IMR-90 (cell line): ENCODE measurements at regions not wholly inside any gene's neighbourhood (a gene's known extent, or its start where the extent isn't known, plus 50 kb on each side); places are given as distances from the start of the nearest gene placed in this dataset.

ENCODE experiments used
- ATAC-seq: fragments of 200-7000 bp; cut with Tn5 transposase; 2 replicates; pipeline ENCODE4 v1.9.1; 2020; ENCODE audit warnings: low read depth, mild to moderate bottlenecking, moderate library complexity
- BruUV-seq: library from RNA; stranded (reverse); fragments of 400-500 nt; replicated peaks from 2 replicates; lab custom pipeline; 2021; lab: Mats Ljungman, UMichigan
- CTCF ChIA-PET: fragments of 300-600 bp; formaldehyde crosslinking; extraction: SDS; loops from one replicate; lab custom pipeline; 2021; ENCODE audit warnings: antibody characterized with exemption; lab: Yijun Ruan, JAX
- POLR2A ChIA-PET: fragments of 300-600 bp; sonication (Branson Sonifier 250); formaldehyde crosslinking; loops from one replicate; lab custom pipeline; 2022; ENCODE audit warnings: antibody characterized with exemption; ENCODE audit not compliant: unreplicated experiment; lab: Charles Lee
- DNase-seq: peaks from one replicate; pipeline ENCODE4 v3.0.0; 2013
- H2AFZ ChIP-seq: replicated peaks from 2 replicates; pipeline ENCODE3; 2013; ENCODE audit warnings: low read length, mild to moderate bottlenecking; ENCODE audit not compliant: poor library complexity
- H2AK5ac ChIP-seq: 2 replicates; pipeline ENCODE4 v1.6.1; 2013; ENCODE audit warnings: low read depth, low read length, inconsistent platforms
- H2AK9ac ChIP-seq: replicated peaks from 2 replicates; pipeline ENCODE3; 2013; ENCODE audit warnings: mild to moderate bottlenecking, low read depth, low read length, moderate library complexity; ENCODE audit not compliant: poor library complexity
- H2BK120ac ChIP-seq: 2 replicates; pipeline ENCODE4 v1.6.1; 2013; ENCODE audit warnings: low read depth, low read length, inconsistent platforms
- H2BK15ac ChIP-seq: 3 replicates; pipeline ENCODE4 v1.6.1; 2013; ENCODE audit warnings: low read depth, low read length, inconsistent platforms
- H2BK20ac ChIP-seq: 2 replicates; pipeline ENCODE4 v1.6.1; 2013; ENCODE audit warnings: low read depth, mild to moderate bottlenecking, inconsistent platforms, low read length, moderate library complexity
- H2BK5ac ChIP-seq: 2 replicates; pipeline ENCODE4 v1.6.1; 2013; ENCODE audit warnings: mild to moderate bottlenecking, low read depth, low read length, inconsistent platforms; ENCODE audit not compliant: poor library complexity, severe bottlenecking
- H3K14ac ChIP-seq: replicated peaks from 2 replicates; pipeline ENCODE4 v1.6.1; 2013; ENCODE audit warnings: low read depth, low read length, inconsistent platforms
- H3K18ac ChIP-seq: 2 replicates; pipeline ENCODE4 v1.6.1; 2013; ENCODE audit warnings: low read depth, low read length, control low read depth
- H3K23ac ChIP-seq: 2 replicates; pipeline ENCODE4 v1.6.1; 2013; ENCODE audit warnings: low read depth, low read length, inconsistent platforms
- H3K27ac ChIP-seq: 2 replicates; pipeline ENCODE4 v1.5.1; 2013; ENCODE audit warnings: mild to moderate bottlenecking, control low read depth, low read length; ENCODE audit not compliant: insufficient read depth
- H3K27me3 ChIP-seq: 2 replicates; pipeline ENCODE4 v1.6.1; 2013; ENCODE audit warnings: low read length; ENCODE audit not compliant: control insufficient read depth, insufficient read depth
- H3K36me3 ChIP-seq: 2 replicates; pipeline ENCODE4 v1.6.1; 2013; ENCODE audit warnings: low read length, mixed read lengths; ENCODE audit not compliant: control insufficient read depth, insufficient read depth
- H3K4ac ChIP-seq: 2 replicates; pipeline ENCODE4 v1.6.1; 2013; ENCODE audit warnings: low read depth, low read length, inconsistent platforms
- H3K4me1 ChIP-seq: 2 replicates; pipeline ENCODE4 v1.6.1; 2013; ENCODE audit warnings: low read length, mixed read lengths; ENCODE audit not compliant: control insufficient read depth, insufficient read depth
- H3K4me2 ChIP-seq: 2 replicates; pipeline ENCODE4 v1.6.1; 2013; ENCODE audit warnings: low read depth, mild to moderate bottlenecking, control low read depth, low read length, moderate library complexity
- H3K4me3 ChIP-seq: 2 replicates; pipeline ENCODE4 v1.5.1; 2013; ENCODE audit warnings: low read depth, mild to moderate bottlenecking, control low read depth, low read length, moderate library complexity; ENCODE audit not compliant: insufficient read depth
- H3K56ac ChIP-seq: 2 replicates; pipeline ENCODE4 v1.6.1; 2013; ENCODE audit warnings: low read length, inconsistent platforms; ENCODE audit not compliant: insufficient read depth; ENCODE audit errors: extremely low read depth
- H3K79me1 ChIP-seq, 2 experiments: 2 replicates each; pipeline ENCODE4 v1.6.1; 2013; ENCODE audit warnings: low read length in 2 of 2, inconsistent platforms in 1 of 2, low read depth in 1 of 2
- H3K9ac ChIP-seq: 2 replicates; pipeline ENCODE4 v1.6.1; 2013; ENCODE audit warnings: low read depth, low read length, control low read depth
- H3K9me1 ChIP-seq: 2 replicates; pipeline ENCODE4 v1.6.1; 2013; ENCODE audit warnings: low read length, inconsistent platforms; ENCODE audit not compliant: insufficient read depth
- H3K9me3 ChIP-seq: 2 replicates; pipeline ENCODE4 v1.6.1; 2013; ENCODE audit warnings: low read length; ENCODE audit not compliant: control insufficient read depth, insufficient read depth
- H4K20me1 ChIP-seq: 2 replicates; pipeline ENCODE4 v1.6.1; 2013; ENCODE audit warnings: low read length, inconsistent platforms; ENCODE audit not compliant: insufficient read depth
- H4K5ac ChIP-seq: 2 replicates; pipeline ENCODE4 v1.6.1; 2013; ENCODE audit warnings: mild to moderate bottlenecking, low read depth, low read length, control low read depth
- H4K8ac ChIP-seq, 2 experiments: 2 replicates each; pipeline ENCODE4 v1.6.1; 2013; ENCODE audit warnings: low read depth in 2 of 2, low read length in 2 of 2, control low read depth in 1 of 2, inconsistent platforms in 1 of 2
- H4K91ac ChIP-seq: 2 replicates; pipeline ENCODE4 v1.6.1; 2013; ENCODE audit warnings: low read depth, low read length, inconsistent platforms; ENCODE audit not compliant: insufficient read depth
- BHLHE40 ChIP-seq: fragments of 150-350 bp; IDR thresholded peaks from 2 replicates; pipeline ENCODE4 v1.6.1; 2016; ENCODE audit warnings: mild to moderate bottlenecking, low read depth, low read length
- CEBPB ChIP-seq: IDR thresholded peaks from 2 replicates; pipeline ENCODE4 v1.6.1; 2012; ENCODE audit warnings: low read depth, low read length, improper control_type of control experiment
- CHD1 ChIP-seq: IDR thresholded peaks from 2 replicates; pipeline ENCODE4 v1.6.1; 2012; ENCODE audit warnings: low read depth, low read length, improper control_type of control experiment
- FOS ChIP-seq: fragments of 150-350 bp; IDR thresholded peaks from 2 replicates; pipeline ENCODE4 v1.6.1; 2016; ENCODE audit warnings: low read depth, low read length
- MAFK ChIP-seq: IDR thresholded peaks from 2 replicates; pipeline ENCODE4 v1.6.1; 2012; ENCODE audit warnings: low read depth, low read length, improper control_type of control experiment
- MAZ ChIP-seq: IDR thresholded peaks from 2 replicates; pipeline ENCODE4 v1.6.1; 2012; ENCODE audit warnings: low read depth, mild to moderate bottlenecking, low read length, improper control_type of control experiment, moderate library complexity, borderline replicate concordance
- MXI1 ChIP-seq: IDR thresholded peaks from 2 replicates; pipeline ENCODE4 v1.6.1; 2012; ENCODE audit warnings: low read depth, mild to moderate bottlenecking, low read length, moderate library complexity, borderline replicate concordance
- NFE2L2 ChIP-seq: fragments of 150-350 bp; IDR thresholded peaks from 2 replicates; pipeline ENCODE4 v1.6.1; 2016; ENCODE audit warnings: low read depth, mild to moderate bottlenecking, low read length
- POLR2A ChIP-seq: IDR thresholded peaks from 2 replicates; pipeline ENCODE4 v1.6.1; 2012; ENCODE audit warnings: mild to moderate bottlenecking, low read depth, low read length
- RAD21 ChIP-seq: IDR thresholded peaks from 2 replicates; pipeline ENCODE4 v1.6.1; 2012; ENCODE audit warnings: low read length, improper control_type of control experiment
- RCOR1 ChIP-seq: IDR thresholded peaks from 2 replicates; pipeline ENCODE4 v1.6.1; 2012; ENCODE audit warnings: mild to moderate bottlenecking, low read length, improper control_type of control experiment; ENCODE audit not compliant: insufficient replicate concordance
- RFX5 ChIP-seq: IDR thresholded peaks from 2 replicates; pipeline ENCODE4 v1.8.0; 2012; ENCODE audit warnings: low read depth, mild to moderate bottlenecking, low read length, moderate library complexity
- SMC3 ChIP-seq: fragments of 150-350 bp; IDR thresholded peaks from 2 replicates; pipeline ENCODE4 v1.6.1; 2016; ENCODE audit warnings: low read depth, mild to moderate bottlenecking, antibody characterized with exemption, low read length, moderate library complexity
- WGBS, 2 experiments: methylation state at CpG; one replicate each; pipeline versions ENCODE4 v1.1.5 to v1.1.7; 2013; ENCODE audit warnings: missing lambda C conversion rate in 2 of 2; ENCODE audit not compliant: insufficient read length in 1 of 2; ENCODE audit errors: extremely low coverage in 2 of 2; 5-methylcytosine and 5-hydroxymethylcytosine counted together
- dilution Hi-C: fragments of 300-500 bp; cut with HindIII; formaldehyde crosslinking; loops from one replicate; pipeline ENCODE4 v1.14.3; 2018; ENCODE audit warnings: low sequenced_read_pairs; ENCODE audit not compliant: unreplicated experiment
- in situ Hi-C: fragments of 300-500 bp; cut with MboI; formaldehyde crosslinking; loops from 3 replicates; pipeline ENCODE4 v1.14.3; 2019; ENCODE audit warnings: low sequenced_read_pairs, inconsistent platforms, mixed read lengths
- intact Hi-C: fragments of 100-400 bp; cut with micrococcal nuclease; formaldehyde crosslinking; loops from 2 replicates; pipeline ENCODE4 v1.10.0; 2022
- TF ChIP-seq, protein P1 (sequence below): fragments of 150-350 bp; IDR thresholded peaks from 2 replicates; pipeline ENCODE4 v1.6.1; 2016; ENCODE audit warnings: low read depth, mild to moderate bottlenecking, low read length, moderate library complexity, borderline replicate concordance
- TF ChIP-seq, protein P2 (sequence below): conservative IDR thresholded peaks from 2 replicates; pipeline ENCODE4 v1.5.1; 2012; ENCODE audit warnings: mild to moderate bottlenecking, low read depth, low read length, improper control_type of control experiment
- TF ChIP-seq, protein P3 (sequence below): fragments of 150-350 bp; IDR thresholded peaks from 2 replicates; pipeline ENCODE4 v1.6.1; 2017; ENCODE audit warnings: mild to moderate bottlenecking, antibody characterized with exemption, low read length, low read depth

DNA sequence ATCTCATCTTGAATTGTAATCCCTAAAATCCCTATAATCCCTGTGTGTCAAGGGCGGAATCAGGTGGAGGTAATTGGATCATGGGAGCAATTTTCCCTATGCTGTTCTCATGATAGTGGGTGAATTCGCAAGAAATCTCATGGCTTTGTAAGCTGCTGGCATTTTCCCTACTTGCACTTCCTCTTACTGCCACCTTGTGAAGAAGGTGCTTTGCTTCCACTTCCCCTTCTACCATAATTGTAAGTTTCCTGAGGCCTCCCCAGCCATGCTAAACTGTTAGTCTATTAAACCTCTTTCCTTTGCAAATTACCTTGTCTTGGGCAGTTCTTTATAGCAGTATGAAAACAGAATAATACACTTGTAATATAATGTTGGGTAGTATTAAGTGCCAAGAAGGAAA, 1087.4 kb upstream of the SLIT2 start:
- Histone ChIP-seq H3K4me3 (no peak overlapping the region), H4K8ac (no peak overlapping the region), H2BK15ac (no peak overlapping the region), H3K4me2 (no peak overlapping the region), H4K20me1 (no peaks in the 10 kb centered on the region), H2BK120ac (no peak overlapping the region), H3K14ac (no peak overlapping the region), H4K91ac (no peak overlapping the region), H2BK20ac (no peak overlapping the region), H3K9ac (no peak overlapping the region), H3K27me3 (no peaks in the 10 kb centered on the region), H3K18ac (no peak overlapping the region), H3K4me1 (no peaks in the 10 kb centered on the region), H3K4ac (no peak overlapping the region), H2AK9ac (no peak overlapping the region), H3K56ac (no peak overlapping the region), H2BK5ac (no peak overlapping the region), H3K27ac (no peak overlapping the region), H2AK5ac (no peak overlapping the region), H4K5ac (no peak overlapping the region), H3K79me1 (no peaks in the 10 kb centered on the region), H3K9me3 (no peaks in the 10 kb centered on the region), H3K36me3 (no peaks in the 10 kb centered on the region), H3K23ac (no peak overlapping the region), H3K9me1 (no peaks in the 10 kb centered on the region), H2AFZ (no peak overlapping the region)
- TF ChIP-seq CHD1 (no peak), FOS (no peak), RAD21 (no peak), MAFK (no peak), NFE2L2 (no peak), SMC3 (no peak), CEBPB (no peak), RCOR1 (no peak), POLR2A (no peak), BHLHE40 (no peak), MXI1 (no peak), RFX5 (no peak), MAZ (no peak)
- TF ChIP-seq, protein P1, sequence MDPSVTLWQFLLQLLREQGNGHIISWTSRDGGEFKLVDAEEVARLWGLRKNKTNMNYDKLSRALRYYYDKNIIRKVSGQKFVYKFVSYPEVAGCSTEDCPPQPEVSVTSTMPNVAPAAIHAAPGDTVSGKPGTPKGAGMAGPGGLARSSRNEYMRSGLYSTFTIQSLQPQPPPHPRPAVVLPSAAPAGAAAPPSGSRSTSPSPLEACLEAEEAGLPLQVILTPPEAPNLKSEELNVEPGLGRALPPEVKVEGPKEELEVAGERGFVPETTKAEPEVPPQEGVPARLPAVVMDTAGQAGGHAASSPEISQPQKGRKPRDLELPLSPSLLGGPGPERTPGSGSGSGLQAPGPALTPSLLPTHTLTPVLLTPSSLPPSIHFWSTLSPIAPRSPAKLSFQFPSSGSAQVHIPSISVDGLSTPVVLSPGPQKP, result no peak
- TF ChIP-seq, protein P2, sequence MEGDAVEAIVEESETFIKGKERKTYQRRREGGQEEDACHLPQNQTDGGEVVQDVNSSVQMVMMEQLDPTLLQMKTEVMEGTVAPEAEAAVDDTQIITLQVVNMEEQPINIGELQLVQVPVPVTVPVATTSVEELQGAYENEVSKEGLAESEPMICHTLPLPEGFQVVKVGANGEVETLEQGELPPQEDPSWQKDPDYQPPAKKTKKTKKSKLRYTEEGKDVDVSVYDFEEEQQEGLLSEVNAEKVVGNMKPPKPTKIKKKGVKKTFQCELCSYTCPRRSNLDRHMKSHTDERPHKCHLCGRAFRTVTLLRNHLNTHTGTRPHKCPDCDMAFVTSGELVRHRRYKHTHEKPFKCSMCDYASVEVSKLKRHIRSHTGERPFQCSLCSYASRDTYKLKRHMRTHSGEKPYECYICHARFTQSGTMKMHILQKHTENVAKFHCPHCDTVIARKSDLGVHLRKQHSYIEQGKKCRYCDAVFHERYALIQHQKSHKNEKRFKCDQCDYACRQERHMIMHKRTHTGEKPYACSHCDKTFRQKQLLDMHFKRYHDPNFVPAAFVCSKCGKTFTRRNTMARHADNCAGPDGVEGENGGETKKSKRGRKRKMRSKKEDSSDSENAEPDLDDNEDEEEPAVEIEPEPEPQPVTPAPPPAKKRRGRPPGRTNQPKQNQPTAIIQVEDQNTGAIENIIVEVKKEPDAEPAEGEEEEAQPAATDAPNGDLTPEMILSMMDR, result no peak
- TF ChIP-seq, protein P3, sequence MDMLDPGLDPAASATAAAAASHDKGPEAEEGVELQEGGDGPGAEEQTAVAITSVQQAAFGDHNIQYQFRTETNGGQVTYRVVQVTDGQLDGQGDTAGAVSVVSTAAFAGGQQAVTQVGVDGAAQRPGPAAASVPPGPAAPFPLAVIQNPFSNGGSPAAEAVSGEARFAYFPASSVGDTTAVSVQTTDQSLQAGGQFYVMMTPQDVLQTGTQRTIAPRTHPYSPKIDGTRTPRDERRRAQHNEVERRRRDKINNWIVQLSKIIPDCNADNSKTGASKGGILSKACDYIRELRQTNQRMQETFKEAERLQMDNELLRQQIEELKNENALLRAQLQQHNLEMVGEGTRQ, result no peak
- ChIA-PET POLR2A (no interaction called here), CTCF (no interaction called here)
- no CpG with 5 or more reads among the region's 2 CpGs for WGBS, 2 experiments
- BruUV-seq, result no TSS peak
- ATAC-seq, result no peak
- in situ Hi-C loops (no loop called here), intact Hi-C loops (loop anchor here (5.0 kb wide), 1 partner anchor 702 kb away; no protein-coding TSS in a partner anchor), dilution Hi-C loops (no loop called here)
- DNase-seq, result no peak
